HG02678 (cell line): ENCODE measurements at regions not wholly inside any gene's neighbourhood (a gene's known extent, or its start where the extent isn't known, plus 50 kb on each side); places are given as distances from the start of the nearest gene placed in this dataset.
"Not testable (repeated sequence)": the region's sequence is repeated elsewhere in the genome, so short reads cannot be mapped to it uniquely, and the experiment has no call there.

Source experiments
- ATAC-seq: cut with Tn5 transposase; IDR thresholded peaks from one replicate; pipeline ENCODE4 v1.9.1; 2021; ENCODE audit warnings: mild to moderate bottlenecking, moderate library complexity; ENCODE audit not compliant: unreplicated experiment

- no peak for ATAC-seq
Observed at GRCh38 chr3:176873261-176873660, 324.0 kb downstream of the TBL1XR1 start.

- peak; percentile 97 for ATAC-seq
Observed at GRCh38 chr3:176872771-176873209, 324.5 kb downstream of the TBL1XR1 start.

GRCh38 chr3:176870451-176870850, 326.8 kb downstream of the TBL1XR1 start:
- no peak for ATAC-seq

GRCh38 chr3:176867681-176868663, 329.3 kb downstream of the TBL1XR1 start:
- ATAC-seq, result no peak

- no peak for ATAC-seq
Observed at GRCh38 chr3:176861137-176861536, 336.1 kb downstream of the TBL1XR1 start.

- ATAC-seq, result no peak
Observed at GRCh38 chr3:176856721-176857120, 340.6 kb downstream of the TBL1XR1 start.

GRCh38 chr3:176855901-176856486, 341.3 kb downstream of the TBL1XR1 start:
- no peak for ATAC-seq

- ATAC-seq, result no peak
Observed at GRCh38 chr3:176855213-176855612, 342.1 kb downstream of the TBL1XR1 start.

- ATAC-seq, result no peak
Observed at GRCh38 chr3:176850498-176850897, 346.8 kb downstream of the TBL1XR1 start.

- no peak for ATAC-seq
Observed at GRCh38 chr3:176848431-176849214, 348.7 kb downstream of the TBL1XR1 start.

GRCh38 chr3:176842914-176843313, 354.4 kb downstream of the TBL1XR1 start:
- no peak for ATAC-seq

- no peak for ATAC-seq
Observed at GRCh38 chr3:176840641-176841286, 356.5 kb downstream of the TBL1XR1 start.

GRCh38 chr3:176839901-176840300, 357.4 kb downstream of the TBL1XR1 start:
- ATAC-seq, result no peak

GRCh38 chr3:176839466-176839865, 357.8 kb downstream of the TBL1XR1 start:
- ATAC-seq, result no peak

- ATAC-seq, result not testable (repeated sequence)
Observed at GRCh38 chr3:176827244-176827643, 370.0 kb downstream of the TBL1XR1 start.

- ATAC-seq, result no peak
Observed at GRCh38 chr3:176824811-176825210, 372.5 kb downstream of the TBL1XR1 start.

GRCh38 chr3:176820764-176821163, 376.5 kb downstream of the TBL1XR1 start:
- no peak for ATAC-seq

- ATAC-seq, result no peak
Observed at GRCh38 chr3:176816937-176817336, 380.3 kb downstream of the TBL1XR1 start.

- ATAC-seq, result peak; percentile 92
Observed at GRCh38 chr3:176814285-176814684, 383.0 kb downstream of the TBL1XR1 start.

GRCh38 chr3:176807938-176808337, 389.3 kb downstream of the TBL1XR1 start:
- ATAC-seq, result no peak

- no peak for ATAC-seq
Observed at GRCh38 chr3:176799675-176800074, 397.6 kb downstream of the TBL1XR1 start.
